ENCODE measurements at regions not wholly inside any gene's neighbourhood (a gene's known extent, or its start where the extent isn't known, plus 50 kb on each side); places are given as distances from the start of the nearest gene placed in this dataset.

GRCh38 chr4:45636175-45636574 is 487.7 kb downstream of the GABRG1 start:
- TF ChIP-seq CTCF (IDR thresholded peaks at IDR 0.05) (no peak), POLR2A (IDR thresholded peaks at IDR 0.05) (no peak)
